GM12878 (cell line): ENCODE measurements at regions not wholly inside any gene's neighbourhood (a gene's known extent, or its start where the extent isn't known, plus 50 kb on each side); places are given as distances from the start of the nearest gene placed in this dataset.
A peak's percentile ranks its signal among the peaks of the same experiment; 100 is the strongest.

Experiments
- ATF7 ChIP-seq: fragments of 450-650 bp; IDR thresholded peaks from 2 replicates; pipeline ENCODE4 v1.6.1; 2016; ENCODE audit warnings: low read depth, mild to moderate bottlenecking
- CHD2 ChIP-seq: IDR thresholded peaks from 2 replicates; pipeline ENCODE4 v1.6.1; 2011; ENCODE audit warnings: low read depth, low read length, improper control_type of control experiment, borderline replicate concordance
- CHD4 ChIP-seq: fragments of 200-600 bp; sonication (generic); IDR thresholded peaks from 2 replicates; pipeline ENCODE4 v1.6.1; 2016; ENCODE audit warnings: mild to moderate bottlenecking
- EP300 ChIP-seq, 2 experiments: fragments of 150-350 bp in 1 of 2; IDR thresholded peaks; 2 replicates each; pipeline ENCODE4 v1.6.1; 2011 to 2012; ENCODE audit warnings: low read depth in 2 of 2, low read length in 2 of 2, borderline replicate concordance in 1 of 2, improper control_type of control experiment in 1 of 2, inconsistent platforms in 1 of 2; ENCODE audit not compliant: control insufficient read depth in 1 of 2
- HDAC2 ChIP-seq: fragments of 200-600 bp; sonication (generic); IDR thresholded peaks from 2 replicates; pipeline ENCODE4 v1.6.1; 2017
- LARP7 ChIP-seq: fragments of 450-650 bp; IDR thresholded peaks from 2 replicates; pipeline ENCODE4 v1.6.1; 2017; ENCODE audit warnings: mild to moderate bottlenecking
- NRF1 ChIP-seq: conservative IDR thresholded peaks from 2 replicates; pipeline ENCODE4 v1.6.1; 2011; ENCODE audit warnings: mild to moderate bottlenecking, low read depth, low read length, improper control_type of control experiment
- POLR2AphosphoS2 ChIP-seq: IDR thresholded peaks from 2 replicates; pipeline ENCODE4 v1.6.1; 2011; ENCODE audit warnings: low read depth, mild to moderate bottlenecking, low read length, improper control_type of control experiment, moderate library complexity
- RBBP5 ChIP-seq: fragments of 200-600 bp; sonication (generic); conservative IDR thresholded peaks from 2 replicates; pipeline ENCODE4 v1.6.1; 2016
- STAT3 ChIP-seq: IDR thresholded peaks from 2 replicates; pipeline ENCODE4 v1.6.1; 2011; ENCODE audit warnings: low read depth, low read length, improper control_type of control experiment
- SUPT20H ChIP-seq: IDR thresholded peaks from 2 replicates; pipeline ENCODE4 v1.6.1; 2011; ENCODE audit warnings: low read depth, mild to moderate bottlenecking, low read length, moderate library complexity, borderline replicate concordance; ENCODE audit not compliant: control insufficient read depth
- SUZ12 ChIP-seq: fragments of 200-600 bp; sonication (generic); IDR thresholded peaks from one replicate; pipeline ENCODE4 v1.6.1; 2018; ENCODE audit warnings: antibody characterized with exemption, mild to moderate bottlenecking; ENCODE audit not compliant: unreplicated experiment
- TAF1 ChIP-seq: IDR thresholded peaks from 2 replicates; pipeline ENCODE4 v1.6.1; 2011; ENCODE audit warnings: mild to moderate bottlenecking, low read depth, low read length, borderline replicate concordance
- YBX1 ChIP-seq: fragments of 450-650 bp; IDR thresholded peaks from 2 replicates; pipeline ENCODE4 v1.6.1; 2016; ENCODE audit warnings: antibody characterized with exemption
- YY1 ChIP-seq: IDR thresholded peaks from 2 replicates; pipeline ENCODE4 v1.6.1; 2011; ENCODE audit warnings: low read depth, mild to moderate bottlenecking, low read length
- ZNF207 ChIP-seq: fragments of 450-650 bp; IDR thresholded peaks from 2 replicates; pipeline ENCODE4 v1.6.1; 2014; ENCODE audit warnings: antibody characterized with exemption, mild to moderate bottlenecking, borderline replicate concordance
- TF ChIP-seq, protein P1 (sequence below): fragments of 450-650 bp; IDR thresholded peaks from 2 replicates; pipeline ENCODE4 v1.6.1; 2016; ENCODE audit warnings: mild to moderate bottlenecking, moderate library complexity, borderline replicate concordance
- TF ChIP-seq, protein P2 (sequence below): fragments of 450-650 bp; formaldehyde crosslinking; IDR thresholded peaks from 2 replicates; pipeline ENCODE4 v1.5.0; 2022; ENCODE audit warnings: mild to moderate bottlenecking, missing genetic modification characterization
- TF ChIP-seq, protein P3 (sequence below): IDR thresholded peaks from 2 replicates; pipeline ENCODE4 v1.6.1; 2012; ENCODE audit warnings: low read depth, low read length, improper control_type of control experiment
- TF ChIP-seq, protein P4 (sequence below): IDR thresholded peaks from 2 replicates; pipeline ENCODE4 v1.6.1; 2011; ENCODE audit warnings: low read depth, mild to moderate bottlenecking, low read length, moderate library complexity, borderline replicate concordance; ENCODE audit errors: extremely low read depth

DNA sequence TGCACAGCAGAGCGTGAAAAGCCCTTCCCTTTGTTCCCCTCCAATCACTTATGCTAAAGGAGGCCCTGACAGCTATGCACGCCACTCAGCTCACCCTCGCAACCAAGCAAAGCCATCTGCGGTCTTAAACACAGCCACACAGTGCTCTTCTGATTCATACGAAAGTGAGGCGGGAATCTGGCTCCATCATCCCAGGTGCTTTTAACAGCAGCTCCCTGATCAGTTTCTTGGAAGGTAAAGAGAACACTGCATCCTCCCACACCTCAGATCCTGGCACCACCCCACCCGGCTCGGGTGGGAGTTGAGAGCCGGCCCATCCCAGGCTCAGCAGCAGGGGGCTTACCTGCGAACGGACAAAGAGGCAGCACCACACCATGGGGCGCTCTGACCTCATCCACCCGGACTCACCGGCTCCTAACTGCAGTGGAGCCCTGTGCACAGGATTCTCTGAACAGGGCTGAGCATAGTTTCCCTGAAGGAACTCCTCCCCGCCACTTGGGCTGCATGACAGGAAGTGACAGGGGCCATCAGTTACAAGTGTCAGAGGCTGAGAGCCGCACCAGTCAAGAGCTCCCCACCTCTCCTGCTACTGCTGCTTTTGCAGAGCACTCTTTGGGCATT is 114.3 kb upstream of the ARHGEF3 start (continued):
- TF ChIP-seq ATF7: no peak
- no peak for TF ChIP-seq ZNF207
- TF ChIP-seq, protein P1, sequence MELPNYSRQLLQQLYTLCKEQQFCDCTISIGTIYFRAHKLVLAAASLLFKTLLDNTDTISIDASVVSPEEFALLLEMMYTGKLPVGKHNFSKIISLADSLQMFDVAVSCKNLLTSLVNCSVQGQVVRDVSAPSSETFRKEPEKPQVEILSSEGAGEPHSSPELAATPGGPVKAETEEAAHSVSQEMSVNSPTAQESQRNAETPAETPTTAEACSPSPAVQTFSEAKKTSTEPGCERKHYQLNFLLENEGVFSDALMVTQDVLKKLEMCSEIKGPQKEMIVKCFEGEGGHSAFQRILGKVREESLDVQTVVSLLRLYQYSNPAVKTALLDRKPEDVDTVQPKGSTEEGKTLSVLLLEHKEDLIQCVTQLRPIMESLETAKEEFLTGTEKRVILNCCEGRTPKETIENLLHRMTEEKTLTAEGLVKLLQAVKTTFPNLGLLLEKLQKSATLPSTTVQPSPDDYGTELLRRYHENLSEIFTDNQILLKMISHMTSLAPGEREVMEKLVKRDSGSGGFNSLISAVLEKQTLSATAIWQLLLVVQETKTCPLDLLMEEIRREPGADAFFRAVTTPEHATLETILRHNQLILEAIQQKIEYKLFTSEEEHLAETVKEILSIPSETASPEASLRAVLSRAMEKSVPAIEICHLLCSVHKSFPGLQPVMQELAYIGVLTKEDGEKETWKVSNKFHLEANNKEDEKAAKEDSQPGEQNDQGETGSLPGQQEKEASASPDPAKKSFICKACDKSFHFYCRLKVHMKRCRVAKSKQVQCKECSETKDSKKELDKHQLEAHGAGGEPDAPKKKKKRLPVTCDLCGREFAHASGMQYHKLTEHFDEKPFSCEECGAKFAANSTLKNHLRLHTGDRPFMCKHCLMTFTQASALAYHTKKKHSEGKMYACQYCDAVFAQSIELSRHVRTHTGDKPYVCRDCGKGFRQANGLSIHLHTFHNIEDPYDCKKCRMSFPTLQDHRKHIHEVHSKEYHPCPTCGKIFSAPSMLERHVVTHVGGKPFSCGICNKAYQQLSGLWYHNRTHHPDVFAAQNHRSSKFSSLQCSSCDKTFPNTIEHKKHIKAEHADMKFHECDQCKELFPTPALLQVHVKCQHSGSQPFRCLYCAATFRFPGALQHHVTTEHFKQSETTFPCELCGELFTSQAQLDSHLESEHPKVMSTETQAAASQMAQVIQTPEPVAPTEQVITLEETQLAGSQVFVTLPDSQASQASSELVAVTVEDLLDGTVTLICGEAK: no peak
- TF ChIP-seq, protein P2, sequence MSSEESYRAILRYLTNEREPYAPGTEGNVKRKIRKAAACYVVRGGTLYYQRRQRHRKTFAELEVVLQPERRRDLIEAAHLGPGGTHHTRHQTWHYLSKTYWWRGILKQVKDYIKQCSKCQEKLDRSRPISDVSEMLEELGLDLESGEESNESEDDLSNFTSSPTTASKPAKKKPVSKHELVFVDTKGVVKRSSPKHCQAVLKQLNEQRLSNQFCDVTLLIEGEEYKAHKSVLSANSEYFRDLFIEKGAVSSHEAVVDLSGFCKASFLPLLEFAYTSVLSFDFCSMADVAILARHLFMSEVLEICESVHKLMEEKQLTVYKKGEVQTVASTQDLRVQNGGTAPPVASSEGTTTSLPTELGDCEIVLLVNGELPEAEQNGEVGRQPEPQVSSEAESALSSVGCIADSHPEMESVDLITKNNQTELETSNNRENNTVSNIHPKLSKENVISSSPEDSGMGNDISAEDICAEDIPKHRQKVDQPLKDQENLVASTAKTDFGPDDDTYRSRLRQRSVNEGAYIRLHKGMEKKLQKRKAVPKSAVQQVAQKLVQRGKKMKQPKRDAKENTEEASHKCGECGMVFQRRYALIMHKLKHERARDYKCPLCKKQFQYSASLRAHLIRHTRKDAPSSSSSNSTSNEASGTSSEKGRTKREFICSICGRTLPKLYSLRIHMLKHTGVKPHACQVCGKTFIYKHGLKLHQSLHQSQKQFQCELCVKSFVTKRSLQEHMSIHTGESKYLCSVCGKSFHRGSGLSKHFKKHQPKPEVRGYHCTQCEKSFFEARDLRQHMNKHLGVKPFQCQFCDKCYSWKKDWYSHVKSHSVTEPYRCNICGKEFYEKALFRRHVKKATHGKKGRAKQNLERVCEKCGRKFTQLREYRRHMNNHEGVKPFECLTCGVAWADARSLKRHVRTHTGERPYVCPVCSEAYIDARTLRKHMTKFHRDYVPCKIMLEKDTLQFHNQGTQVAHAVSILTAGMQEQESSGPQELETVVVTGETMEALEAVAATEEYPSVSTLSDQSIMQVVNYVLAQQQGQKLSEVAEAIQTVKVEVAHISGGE: no peak
- no peak for TF ChIP-seq YY1
- no peak for TF ChIP-seq STAT3
- TF ChIP-seq POLR2AphosphoS2: no peak
- TF ChIP-seq, protein P3, sequence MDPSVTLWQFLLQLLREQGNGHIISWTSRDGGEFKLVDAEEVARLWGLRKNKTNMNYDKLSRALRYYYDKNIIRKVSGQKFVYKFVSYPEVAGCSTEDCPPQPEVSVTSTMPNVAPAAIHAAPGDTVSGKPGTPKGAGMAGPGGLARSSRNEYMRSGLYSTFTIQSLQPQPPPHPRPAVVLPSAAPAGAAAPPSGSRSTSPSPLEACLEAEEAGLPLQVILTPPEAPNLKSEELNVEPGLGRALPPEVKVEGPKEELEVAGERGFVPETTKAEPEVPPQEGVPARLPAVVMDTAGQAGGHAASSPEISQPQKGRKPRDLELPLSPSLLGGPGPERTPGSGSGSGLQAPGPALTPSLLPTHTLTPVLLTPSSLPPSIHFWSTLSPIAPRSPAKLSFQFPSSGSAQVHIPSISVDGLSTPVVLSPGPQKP: no peak
- TF ChIP-seq, protein P4, sequence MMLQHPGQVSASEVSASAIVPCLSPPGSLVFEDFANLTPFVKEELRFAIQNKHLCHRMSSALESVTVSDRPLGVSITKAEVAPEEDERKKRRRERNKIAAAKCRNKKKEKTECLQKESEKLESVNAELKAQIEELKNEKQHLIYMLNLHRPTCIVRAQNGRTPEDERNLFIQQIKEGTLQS: no peak
- no peak for TF ChIP-seq RBBP5
- TF ChIP-seq SUPT20H: no peak
- TF ChIP-seq NRF1: no peak
- no peak for TF ChIP-seq HDAC2
- TF ChIP-seq TAF1: 0 out of 2 replicates have a peak, but pooled peaks have one; percentile 51
- 0 out of 2 replicates have a peak, but pooled peaks have one; percentile 46 for TF ChIP-seq LARP7
- no peak for TF ChIP-seq YBX1
- TF ChIP-seq SUZ12: no peak
- TF ChIP-seq EP300 (IDR thresholded peaks at IDR 0.05; ENCODE audit: borderline replicate concordance in 1 of 2, control insufficient read depth in 1 of 2, low read depth in 2 of 2, low read length in 2 of 2): 0 out of 4 replicates have a peak, but pooled peaks of 1 of the 2 experiments have one; percentile 20
- 0 out of 2 replicates have a peak, but pooled peaks have one; percentile 4 for TF ChIP-seq CHD2
- no peak for TF ChIP-seq CHD4
